ENCODE measurements at regions not wholly inside any gene's neighbourhood (a gene's known extent, or its start where the extent isn't known, plus 50 kb on each side); places are given as distances from the start of the nearest gene placed in this dataset.
"Not testable (repeated sequence)": the region's sequence is repeated elsewhere in the genome, so short reads cannot be mapped to it uniquely, and the experiment has no call there.

- no peak for DNase-seq
Observed at GRCh38 chr7:54145716-54146115, 396.5 kb upstream of the VSTM2A start.

GRCh38 chr7:54153462-54153861 lies 388.7 kb upstream of the VSTM2A start:
- no peak for DNase-seq

- no peak for DNase-seq
Observed at GRCh38 chr7:54159088-54159487, 383.1 kb upstream of the VSTM2A start.

- no peak for DNase-seq
Observed at GRCh38 chr7:54161621-54162020, 380.6 kb upstream of the VSTM2A start.

- DNase-seq, result no peak
Observed at GRCh38 chr7:54166419-54166818, 375.8 kb upstream of the VSTM2A start.

GRCh38 chr7:54179321-54180029 lies 362.7 kb upstream of the VSTM2A start:
- no peak for DNase-seq

- DNase-seq, result no peak
Observed at GRCh38 chr7:54180796-54181195, 361.4 kb upstream of the VSTM2A start.

GRCh38 chr7:54183055-54183454 lies 359.1 kb upstream of the VSTM2A start:
- no peak for DNase-seq

GRCh38 chr7:54186336-54186735 lies 355.8 kb upstream of the VSTM2A start:
- DNase-seq, result no peak

GRCh38 chr7:54187886-54188685 lies 354.1 kb upstream of the VSTM2A start:
- DNase-seq, result no peak

GRCh38 chr7:54188843-54189242 lies 353.3 kb upstream of the VSTM2A start:
- no peak for DNase-seq

GRCh38 chr7:54189330-54189729 lies 352.8 kb upstream of the VSTM2A start:
- no peak for DNase-seq

- no peak for DNase-seq
Observed at GRCh38 chr7:54201501-54201900, 340.7 kb upstream of the VSTM2A start.

GRCh38 chr7:54215424-54215823 lies 326.8 kb upstream of the VSTM2A start:
- no peak for DNase-seq

- DNase-seq, result not testable (repeated sequence)
Observed at GRCh38 chr7:54226030-54226429, 316.1 kb upstream of the VSTM2A start.

- no peak for DNase-seq
Observed at GRCh38 chr7:54242776-54243175, 299.4 kb upstream of the VSTM2A start.

- DNase-seq, result no peak
Observed at GRCh38 chr7:54245020-54245419, 297.2 kb upstream of the VSTM2A start.

GRCh38 chr7:54249686-54250085 lies 292.5 kb upstream of the VSTM2A start:
- no peak for DNase-seq

GRCh38 chr7:54252256-54253035 lies 289.7 kb upstream of the VSTM2A start:
- no peak for DNase-seq

GRCh38 chr7:54253036-54253373 lies 289.2 kb upstream of the VSTM2A start:
- no peak for DNase-seq

GRCh38 chr7:54255242-54255641 lies 286.9 kb upstream of the VSTM2A start:
- DNase-seq, result no peak

GRCh38 chr7:54259185-54259584 lies 283.0 kb upstream of the VSTM2A start:
- no peak for DNase-seq

- DNase-seq, result no peak
Observed at GRCh38 chr7:54260941-54261371, 281.2 kb upstream of the VSTM2A start.

GRCh38 chr7:54278847-54279246 lies 263.3 kb upstream of the VSTM2A start:
- DNase-seq, result no peak

All from bone marrow (tissue), 2 donors.